ENCODE measurements at regions not wholly inside any gene's neighbourhood (a gene's known extent, or its start where the extent isn't known, plus 50 kb on each side); places are given as distances from the start of the nearest gene placed in this dataset.
"Not testable (repeated sequence)": the region's sequence is repeated elsewhere in the genome, so short reads cannot be mapped to it uniquely, and the experiment has no call there.

DNA sequence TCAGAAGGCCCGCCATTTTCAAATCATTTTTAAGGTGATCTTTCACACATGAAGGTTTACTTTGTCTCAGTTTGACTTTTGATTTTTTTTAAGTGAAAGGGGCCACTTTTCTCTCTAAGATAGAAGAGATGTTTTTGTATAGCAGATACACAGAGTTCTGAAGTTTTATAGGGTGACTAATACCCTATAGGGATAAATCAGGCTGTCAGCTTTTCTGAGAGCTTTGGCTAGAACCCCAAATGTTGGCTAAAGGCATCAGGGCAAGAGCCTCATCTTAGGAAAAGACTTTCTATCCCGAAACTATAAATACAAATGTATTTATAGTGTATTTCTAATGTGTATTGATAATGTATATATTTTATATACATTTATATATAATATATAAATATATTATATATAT is 181.4 kb downstream of the TBX18 start:
- no peaks in the 10 kb centered on the region for H3K4me1 ChIP-seq (ENCODE audit: control insufficient read depth in 3 of 3, insufficient read depth in 3 of 3, low read length in 3 of 3)
- no peaks in the 10 kb centered on the region for H3K27me3 ChIP-seq (ENCODE audit: control insufficient read depth in 3 of 3, insufficient read depth in 3 of 3, low read length in 3 of 3)
- no peak overlapping the region for H3K4me3 ChIP-seq (ENCODE audit: low read length in 3 of 3)
- H3K36me3 ChIP-seq (ENCODE audit: control insufficient read depth in 3 of 3, insufficient read depth in 3 of 3, low read length in 3 of 3) = no peaks in the 10 kb centered on the region
- no peak overlapping the region for H3K9ac ChIP-seq (ENCODE audit: low read depth in 1 of 3, low read length in 3 of 3)
- H3K27ac ChIP-seq (ENCODE audit: low read depth, low read length) = no peak overlapping the region
- no peaks in the 10 kb centered on the region for H3K9me3 ChIP-seq (ENCODE audit: control insufficient read depth in 3 of 3, low read length in 3 of 3)

- no peaks in the 10 kb centered on the region for H3K27me3 ChIP-seq (ENCODE audit: control insufficient read depth in 3 of 3, insufficient read depth in 3 of 3, low read length in 3 of 3)
- no peaks in the 10 kb centered on the region for H3K9me3 ChIP-seq (ENCODE audit: control insufficient read depth in 3 of 3, low read length in 3 of 3)
- H3K9ac ChIP-seq (ENCODE audit: low read depth in 1 of 3, low read length in 3 of 3) = no peak overlapping the region
- H3K4me1 ChIP-seq (ENCODE audit: control insufficient read depth in 3 of 3, insufficient read depth in 3 of 3, low read length in 3 of 3) = no peaks in the 10 kb centered on the region
- no peaks in the 10 kb centered on the region for H3K36me3 ChIP-seq (ENCODE audit: control insufficient read depth in 3 of 3, insufficient read depth in 3 of 3, low read length in 3 of 3)
- no peak overlapping the region for H3K4me3 ChIP-seq (ENCODE audit: low read length in 3 of 3)
- no peak overlapping the region for H3K27ac ChIP-seq (ENCODE audit: low read depth, low read length)
Observed at GRCh38 chr6:84581494-84582259, 182.7 kb downstream of the TBX18 start.

DNA sequence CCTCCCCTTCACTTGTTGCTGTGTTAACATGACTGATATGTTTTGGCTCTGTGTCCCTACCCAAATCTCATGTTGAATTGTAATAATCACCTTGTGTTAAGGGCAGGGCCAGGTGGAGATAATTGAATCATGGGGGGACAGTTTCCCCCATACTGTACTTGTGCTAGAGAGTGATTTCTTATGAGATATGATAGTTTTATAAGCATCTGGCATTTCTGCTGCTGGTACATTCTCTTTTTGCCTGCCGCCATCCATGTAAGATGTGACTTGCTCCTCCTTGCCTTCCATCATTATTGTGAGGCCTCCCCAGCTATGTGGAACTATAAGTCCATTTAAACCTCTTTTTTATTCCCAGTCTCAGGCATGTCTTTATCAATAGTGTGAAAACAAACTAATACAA is 185.0 kb downstream of the TBX18 start:
- Histone ChIP-seq H3K36me3 (ENCODE audit: control insufficient read depth in 3 of 3, insufficient read depth in 3 of 3, low read length in 3 of 3) (no peaks in the 10 kb centered on the region), H3K9me3 (ENCODE audit: control insufficient read depth in 3 of 3, low read length in 3 of 3) (no peaks in the 10 kb centered on the region), H3K4me1 (ENCODE audit: control insufficient read depth in 3 of 3, insufficient read depth in 3 of 3, low read length in 3 of 3) (no peaks in the 10 kb centered on the region), H3K27me3 (ENCODE audit: control insufficient read depth in 3 of 3, insufficient read depth in 3 of 3, low read length in 3 of 3) (no peaks in the 10 kb centered on the region), H3K9ac (ENCODE audit: low read depth in 1 of 3, low read length in 3 of 3) (no peak overlapping the region), H3K27ac (ENCODE audit: low read depth, low read length) (no peak overlapping the region), H3K4me3 (ENCODE audit: low read length in 3 of 3) (no peak overlapping the region)

DNA sequence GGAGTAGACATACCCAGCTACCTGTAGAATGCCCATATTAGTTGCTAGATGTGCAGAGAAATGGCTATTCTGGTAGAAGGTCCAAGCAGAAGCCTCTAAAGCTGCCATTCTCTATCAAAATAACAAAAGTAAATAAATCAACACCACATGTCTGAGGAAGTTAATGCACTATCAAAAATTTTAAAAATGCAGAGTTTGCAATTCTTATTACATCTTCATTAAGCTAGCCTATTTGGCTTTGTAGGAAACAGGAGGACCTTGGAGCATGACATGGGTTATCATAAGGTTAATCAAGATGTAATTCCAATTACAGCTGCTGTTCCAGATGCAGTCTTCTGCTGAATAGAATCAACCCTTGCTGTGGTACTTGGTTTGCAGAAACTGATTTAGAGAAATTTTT is 188.4 kb downstream of the TBX18 start:
- no peak overlapping the region for H3K27ac ChIP-seq (ENCODE audit: low read depth, low read length)
- H3K4me1 ChIP-seq (ENCODE audit: control insufficient read depth in 3 of 3, insufficient read depth in 3 of 3, low read length in 3 of 3) = no peaks in the 10 kb centered on the region
- H3K36me3 ChIP-seq (ENCODE audit: control insufficient read depth in 3 of 3, insufficient read depth in 3 of 3, low read length in 3 of 3) = no peaks in the 10 kb centered on the region
- H3K4me3 ChIP-seq (ENCODE audit: low read length in 3 of 3) = no peak overlapping the region
- no peaks in the 10 kb centered on the region for H3K27me3 ChIP-seq (ENCODE audit: control insufficient read depth in 3 of 3, insufficient read depth in 3 of 3, low read length in 3 of 3)
- H3K9ac ChIP-seq (ENCODE audit: low read depth in 1 of 3, low read length in 3 of 3) = no peak overlapping the region
- no peaks in the 10 kb centered on the region for H3K9me3 ChIP-seq (ENCODE audit: control insufficient read depth in 3 of 3, low read length in 3 of 3)

DNA sequence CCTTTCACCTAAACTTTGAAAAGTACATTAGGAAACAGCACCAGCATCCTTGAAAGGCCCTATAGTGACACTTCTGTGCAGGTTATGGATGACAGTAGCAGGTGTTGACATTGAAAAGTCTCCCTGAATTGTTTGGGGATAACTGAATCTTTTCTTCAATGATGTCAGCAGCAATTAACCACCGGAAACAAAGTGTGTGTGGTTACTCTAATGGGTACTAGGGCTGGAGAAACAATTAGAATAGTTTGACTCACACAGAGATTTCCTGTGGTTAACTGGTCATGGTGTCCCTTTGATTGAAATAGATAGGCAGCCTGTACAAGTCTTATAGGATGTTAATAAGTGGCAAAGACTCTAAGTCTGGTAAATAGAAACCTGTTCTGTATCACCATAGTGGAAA is 189.1 kb downstream of the TBX18 start:
- no peaks in the 10 kb centered on the region for H3K9me3 ChIP-seq (ENCODE audit: control insufficient read depth in 3 of 3, low read length in 3 of 3)
- no peaks in the 10 kb centered on the region for H3K36me3 ChIP-seq (ENCODE audit: control insufficient read depth in 3 of 3, insufficient read depth in 3 of 3, low read length in 3 of 3)
- H3K27ac ChIP-seq (ENCODE audit: low read depth, low read length) = no peak overlapping the region
- no peaks in the 10 kb centered on the region for H3K4me1 ChIP-seq (ENCODE audit: control insufficient read depth in 3 of 3, insufficient read depth in 3 of 3, low read length in 3 of 3)
- no peak overlapping the region for H3K4me3 ChIP-seq (ENCODE audit: low read length in 3 of 3)
- H3K27me3 ChIP-seq (ENCODE audit: control insufficient read depth in 3 of 3, insufficient read depth in 3 of 3, low read length in 3 of 3) = no peaks in the 10 kb centered on the region
- no peak overlapping the region for H3K9ac ChIP-seq (ENCODE audit: low read depth in 1 of 3, low read length in 3 of 3)

DNA sequence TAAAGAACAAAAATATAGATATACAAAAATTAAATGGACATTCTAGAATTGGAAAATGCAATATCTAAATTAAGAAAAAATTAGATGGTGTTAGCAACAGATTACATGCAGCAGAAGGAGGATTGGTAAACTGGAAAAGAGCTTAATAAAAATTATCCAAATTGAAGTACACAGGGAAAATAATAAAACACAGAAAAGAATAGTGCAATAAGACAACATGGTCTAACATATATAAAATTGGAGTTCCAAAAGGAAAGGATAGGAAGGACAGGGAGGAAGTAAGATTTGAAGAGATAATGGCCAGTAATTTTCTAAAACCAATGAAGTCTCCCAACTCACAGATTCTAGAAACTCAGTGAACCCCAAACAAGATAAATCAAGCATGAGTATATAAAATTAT is 194.5 kb downstream of the TBX18 start:
- H3K9ac ChIP-seq (ENCODE audit: low read depth in 1 of 3, low read length in 3 of 3) = no peak overlapping the region
- no peaks in the 10 kb centered on the region for H3K36me3 ChIP-seq (ENCODE audit: control insufficient read depth in 3 of 3, insufficient read depth in 3 of 3, low read length in 3 of 3)
- H3K4me3 ChIP-seq (ENCODE audit: low read length in 3 of 3) = no peak overlapping the region
- no peaks in the 10 kb centered on the region for H3K4me1 ChIP-seq (ENCODE audit: control insufficient read depth in 3 of 3, insufficient read depth in 3 of 3, low read length in 3 of 3)
- H3K27ac ChIP-seq (ENCODE audit: low read depth, low read length) = no peak overlapping the region
- no peaks in the 10 kb centered on the region for H3K27me3 ChIP-seq (ENCODE audit: control insufficient read depth in 3 of 3, insufficient read depth in 3 of 3, low read length in 3 of 3)
- H3K9me3 ChIP-seq (ENCODE audit: control insufficient read depth in 3 of 3, low read length in 3 of 3) = no peaks in the 10 kb centered on the region

- Histone ChIP-seq H3K4me1 (ENCODE audit: control insufficient read depth in 3 of 3, insufficient read depth in 3 of 3, low read length in 3 of 3) (no peaks in the 10 kb centered on the region), H3K9me3 (ENCODE audit: control insufficient read depth in 3 of 3, low read length in 3 of 3) (no peaks in the 10 kb centered on the region), H3K36me3 (ENCODE audit: control insufficient read depth in 3 of 3, insufficient read depth in 3 of 3, low read length in 3 of 3) (no peaks in the 10 kb centered on the region), H3K27ac (ENCODE audit: low read depth, low read length) (no peak overlapping the region), H3K9ac (ENCODE audit: low read depth in 1 of 3, low read length in 3 of 3) (no peak overlapping the region), H3K27me3 (ENCODE audit: control insufficient read depth in 3 of 3, insufficient read depth in 3 of 3, low read length in 3 of 3) (no peaks in the 10 kb centered on the region), H3K4me3 (ENCODE audit: low read length in 3 of 3) (no peak overlapping the region)
Observed at GRCh38 chr6:84568971-84569370, 195.4 kb downstream of the TBX18 start.

DNA sequence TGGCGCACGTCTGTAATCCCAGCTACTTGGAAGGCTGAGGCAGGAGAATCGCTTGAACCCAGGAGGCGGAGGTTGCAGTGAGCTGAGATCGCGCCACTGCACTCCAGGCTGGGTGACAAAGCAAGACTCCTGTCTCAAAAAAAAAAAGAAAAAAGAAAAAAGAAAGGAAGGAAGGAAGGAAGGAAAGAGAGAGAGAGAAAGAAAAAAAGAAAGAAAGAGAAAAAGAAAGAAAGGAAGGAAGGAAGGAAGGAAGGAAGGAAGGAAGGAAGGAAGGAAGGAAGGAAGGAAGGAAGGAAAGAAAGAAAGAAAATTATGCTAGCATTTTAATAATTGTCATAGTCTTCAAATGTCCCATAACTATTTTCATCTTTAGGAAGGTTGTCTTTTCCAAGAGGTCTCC is 198.7 kb downstream of the TBX18 start:
- H3K4me3 ChIP-seq (ENCODE audit: low read length in 3 of 3); H3K9ac ChIP-seq (ENCODE audit: low read depth in 1 of 3, low read length in 3 of 3); H3K4me1 ChIP-seq (ENCODE audit: control insufficient read depth in 3 of 3, insufficient read depth in 3 of 3, low read length in 3 of 3): not testable (repeated sequence)

GRCh38 chr6:84560436-84561390 is 203.7 kb downstream of the TBX18 start:
- H3K4me1 ChIP-seq (ENCODE audit: control insufficient read depth in 3 of 3, insufficient read depth in 3 of 3, low read length in 3 of 3) = no peaks in the 10 kb centered on the region
- no peak overlapping the region for H3K4me3 ChIP-seq (ENCODE audit: low read length in 3 of 3)
- no peak overlapping the region for H3K9ac ChIP-seq (ENCODE audit: low read depth in 1 of 3, low read length in 3 of 3)
- no peaks in the 10 kb centered on the region for H3K9me3 ChIP-seq (ENCODE audit: control insufficient read depth in 3 of 3, low read length in 3 of 3)
- H3K36me3 ChIP-seq (ENCODE audit: control insufficient read depth in 3 of 3, insufficient read depth in 3 of 3, low read length in 3 of 3) = no peaks in the 10 kb centered on the region
- H3K27me3 ChIP-seq (ENCODE audit: control insufficient read depth in 3 of 3, insufficient read depth in 3 of 3, low read length in 3 of 3) = no peaks in the 10 kb centered on the region
- no peak overlapping the region for H3K27ac ChIP-seq (ENCODE audit: low read depth, low read length)

More for the DNA sequence above, 198.7 kb downstream of the TBX18 start:
- not testable (repeated sequence) for H3K9me3 ChIP-seq (ENCODE audit: control insufficient read depth in 3 of 3, low read length in 3 of 3); H3K27ac ChIP-seq (ENCODE audit: low read depth, low read length); H3K27me3 ChIP-seq (ENCODE audit: control insufficient read depth in 3 of 3, insufficient read depth in 3 of 3, low read length in 3 of 3); H3K36me3 ChIP-seq (ENCODE audit: control insufficient read depth in 3 of 3, insufficient read depth in 3 of 3, low read length in 3 of 3)
